ENCODE measurements at regions not wholly inside any gene's neighbourhood (a gene's known extent, or its start where the extent isn't known, plus 50 kb on each side); places are given as distances from the start of the nearest gene placed in this dataset.

- 33 to 55% methylated on average over 2 of the region's 2 CpGs for WGBS, 2 donors
- intact Hi-C loops (cut with DNase I), result no loop called here
- Histone ChIP-seq H3K4me1 (no peaks in the 10 kb centered on the region), H3K27ac (no peak overlapping the region), H3K27me3 (no peaks in the 10 kb centered on the region), H3K9me3 (peaks cover 0 to 3% (median 0%) of the 10 kb centered on the region in 4 donors), H3K4me3 (no peak overlapping the region), H3K36me3 (no peaks in the 10 kb centered on the region)
- no peak for TF ChIP-seq POLR2A (IDR thresholded peaks at IDR 0.05)
- TF ChIP-seq CTCF (IDR thresholded peaks at IDR 0.05), result no peak
- no peak for TF ChIP-seq POLR2AphosphoS5 (IDR thresholded peaks at IDR 0.05)
- TF ChIP-seq EP300 (IDR thresholded peaks at IDR 0.05), result no peak
- DNase-seq, result no peak
Measured at GRCh38 chr4:43089730-43090129, 197.2 kb downstream of the GRXCR1 start.

GRCh38 chr4:43103048-43103447 lies 210.5 kb downstream of the GRXCR1 start:
- Histone ChIP-seq H3K4me1 (no peaks in the 10 kb centered on the region), H3K27ac (no peak overlapping the region), H3K27me3 (no peaks in the 10 kb centered on the region), H3K36me3 (no peaks in the 10 kb centered on the region), H3K9me3 (peaks cover 0 to 5% (median 0%) of the 10 kb centered on the region in 4 donors), H3K4me3 (no peak overlapping the region)
- no peak for TF ChIP-seq POLR2AphosphoS5 (IDR thresholded peaks at IDR 0.05)
- TF ChIP-seq POLR2A (IDR thresholded peaks at IDR 0.05), result no peak
- TF ChIP-seq EP300 (IDR thresholded peaks at IDR 0.05), result no peak
- no peak for TF ChIP-seq CTCF (IDR thresholded peaks at IDR 0.05)
- intact Hi-C loops (cut with DNase I), result no loop called here
- no peak for DNase-seq
- WGBS, 2 donors, result 69 to 72% methylated on average over 2 of the region's 2 CpGs

GRCh38 chr4:43112139-43112538 lies 219.6 kb downstream of the GRXCR1 start:
- no peaks in the 10 kb centered on the region for H3K27me3 ChIP-seq
- H3K4me1 ChIP-seq, result no peaks in the 10 kb centered on the region
- H3K4me3 ChIP-seq, result no peak overlapping the region
- H3K36me3 ChIP-seq, result no peaks in the 10 kb centered on the region
- H3K9me3 ChIP-seq, result no peaks in the 10 kb centered on the region
- WGBS, 2 donors, result 53 to 78% methylated on average over 1 of the region's 1 CpG
- intact Hi-C loops (cut with DNase I), result no loop called here
- no peak for DNase-seq
- H3K27ac ChIP-seq, result no peak overlapping the region
- no peak for TF ChIP-seq CTCF (IDR thresholded peaks at IDR 0.05)
- no peak for TF ChIP-seq POLR2A (IDR thresholded peaks at IDR 0.05)
- TF ChIP-seq EP300 (IDR thresholded peaks at IDR 0.05), result no peak
- no peak for TF ChIP-seq POLR2AphosphoS5 (IDR thresholded peaks at IDR 0.05)

- no peak overlapping the region for H3K4me3 ChIP-seq
- WGBS, 2 donors, result 50 to 59% methylated on average over 3 of the region's 3 CpGs
- DNase-seq, result no peak
- H3K27ac ChIP-seq, result no peak overlapping the region
- H3K36me3 ChIP-seq, result no peaks in the 10 kb centered on the region
- intact Hi-C loops (cut with DNase I), result no loop called here
- H3K4me1 ChIP-seq, result no peaks in the 10 kb centered on the region
- TF ChIP-seq POLR2AphosphoS5 (IDR thresholded peaks at IDR 0.05) (no peak), POLR2A (IDR thresholded peaks at IDR 0.05) (no peak), CTCF (IDR thresholded peaks at IDR 0.05) (no peak), EP300 (IDR thresholded peaks at IDR 0.05) (no peak)
- no peaks in the 10 kb centered on the region for H3K9me3 ChIP-seq
- no peaks in the 10 kb centered on the region for H3K27me3 ChIP-seq
Measured at GRCh38 chr4:43113196-43113595, 220.7 kb downstream of the GRXCR1 start.

GRCh38 chr4:43126595-43126994 lies 234.1 kb downstream of the GRXCR1 start:
- Histone ChIP-seq H3K9me3 (no peaks in the 10 kb centered on the region), H3K4me1 (no peaks in the 10 kb centered on the region), H3K36me3 (no peaks in the 10 kb centered on the region), H3K27ac (no peak overlapping the region), H3K4me3 (no peak overlapping the region), H3K27me3 (no peaks in the 10 kb centered on the region)
- no peak for DNase-seq
- intact Hi-C loops (cut with DNase I), result no loop called here
- TF ChIP-seq POLR2AphosphoS5 (IDR thresholded peaks at IDR 0.05) (no peak), EP300 (IDR thresholded peaks at IDR 0.05) (no peak)

Measured in sigmoid colon (tissue), 6 donors.